GM21528 (cell line): ENCODE measurements at regions not wholly inside any gene's neighbourhood (a gene's known extent, or its start where the extent isn't known, plus 50 kb on each side); places are given as distances from the start of the nearest gene placed in this dataset.
"Not testable (repeated sequence)": the region's sequence is repeated elsewhere in the genome, so short reads cannot be mapped to it uniquely, and the experiment has no call there.

Source experiments
- ATAC-seq: cut with Tn5 transposase; IDR thresholded peaks from one replicate; pipeline ENCODE4 v1.9.1; 2021; ENCODE audit warnings: mild to moderate bottlenecking, moderate library complexity; ENCODE audit not compliant: unreplicated experiment, low FRiP score

GRCh38 chr5:68028131-68028727 lies 187.3 kb upstream of the PIK3R1 start:
- no peak for ATAC-seq

GRCh38 chr5:68027519-68027918 lies 188.0 kb upstream of the PIK3R1 start:
- no peak for ATAC-seq

- no peak for ATAC-seq
Observed at GRCh38 chr5:68026092-68026885, 189.3 kb upstream of the PIK3R1 start.

GRCh38 chr5:68024426-68024825 lies 191.1 kb upstream of the PIK3R1 start:
- no peak for ATAC-seq

GRCh38 chr5:68021916-68022315 lies 193.6 kb upstream of the PIK3R1 start:
- ATAC-seq: no peak

- no peak for ATAC-seq
Observed at GRCh38 chr5:68021227-68021626, 194.3 kb upstream of the PIK3R1 start.

- not testable (repeated sequence) for ATAC-seq
Observed at GRCh38 chr5:68020461-68020969, 195.0 kb upstream of the PIK3R1 start.

GRCh38 chr5:68015381-68016302 lies 199.9 kb upstream of the PIK3R1 start:
- no peak for ATAC-seq

GRCh38 chr5:68012831-68013230 lies 202.7 kb upstream of the PIK3R1 start:
- no peak for ATAC-seq

GRCh38 chr5:68012429-68012828 lies 203.1 kb upstream of the PIK3R1 start:
- no peak for ATAC-seq

- no peak for ATAC-seq
Observed at GRCh38 chr5:68011801-68012200, 203.8 kb upstream of the PIK3R1 start.

GRCh38 chr5:68011259-68011760 lies 204.2 kb upstream of the PIK3R1 start:
- no peak for ATAC-seq

- no peak for ATAC-seq
Observed at GRCh38 chr5:68010740-68011139, 204.8 kb upstream of the PIK3R1 start.

- no peak for ATAC-seq
Observed at GRCh38 chr5:68007451-68007850, 208.1 kb upstream of the PIK3R1 start.

- ATAC-seq: no peak
Observed at GRCh38 chr5:68002836-68003235, 212.7 kb upstream of the PIK3R1 start.

GRCh38 chr5:68000805-68001204 lies 214.8 kb upstream of the PIK3R1 start:
- ATAC-seq: no peak

GRCh38 chr5:67999391-67999790 lies 216.2 kb upstream of the PIK3R1 start:
- ATAC-seq: no peak

GRCh38 chr5:67998709-67999261 lies 216.8 kb upstream of the PIK3R1 start:
- no peak for ATAC-seq

GRCh38 chr5:67997892-67998457 lies 217.6 kb upstream of the PIK3R1 start:
- ATAC-seq: no peak

GRCh38 chr5:67997148-67997547 lies 218.4 kb upstream of the PIK3R1 start:
- no peak for ATAC-seq
